ENCODE measurements at regions not wholly inside any gene's neighbourhood (a gene's known extent, or its start where the extent isn't known, plus 50 kb on each side); places are given as distances from the start of the nearest gene placed in this dataset.

GRCh38 chr5:142404046-142404477 is 79.2 kb upstream of the SPRY4 start:
- TF ChIP-seq POLR2A (IDR thresholded peaks at IDR 0.05) (no peak), CTCF (IDR thresholded peaks at IDR 0.05 in 8 of 11, conservative IDR thresholded peaks at IDR 0.05 in 3 of 11) (no peak), POLR2AphosphoS5 (IDR thresholded peaks at IDR 0.05) (no peak)
